ENCODE measurements at regions not wholly inside any gene's neighbourhood (a gene's known extent, or its start where the extent isn't known, plus 50 kb on each side); places are given as distances from the start of the nearest gene placed in this dataset.

DNA sequence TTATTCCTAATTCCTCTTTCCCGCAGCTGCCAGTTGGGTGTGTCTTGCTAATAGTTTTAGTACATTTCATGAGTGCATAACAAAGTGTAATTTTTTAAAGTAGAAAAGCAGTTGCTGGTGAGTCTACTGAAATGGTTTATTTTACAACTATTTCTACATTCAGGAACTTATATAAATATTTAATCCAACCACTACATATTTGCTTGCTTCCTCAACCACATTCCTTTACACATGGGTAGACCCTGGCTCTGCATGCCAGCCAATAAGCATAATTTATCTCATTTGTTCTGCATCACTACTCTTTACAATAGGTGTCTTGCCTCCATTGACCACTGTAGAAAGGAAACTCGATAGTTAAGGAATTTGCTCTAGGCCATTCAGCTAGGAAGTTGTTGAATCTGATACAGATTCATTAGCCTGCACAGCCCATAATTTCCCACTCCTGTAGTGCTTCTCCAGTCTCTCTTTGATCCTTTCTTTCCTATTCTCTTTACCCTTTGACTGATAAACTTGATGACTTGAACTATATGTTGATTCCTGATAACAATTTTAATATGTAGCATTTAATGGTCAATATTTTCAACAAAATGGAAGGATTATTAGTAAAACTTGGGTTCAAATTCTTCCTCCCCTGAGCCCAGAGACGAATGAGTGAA is 342.5 kb upstream of the ACTBL2 start:
- DNase-seq: no peak

DNA sequence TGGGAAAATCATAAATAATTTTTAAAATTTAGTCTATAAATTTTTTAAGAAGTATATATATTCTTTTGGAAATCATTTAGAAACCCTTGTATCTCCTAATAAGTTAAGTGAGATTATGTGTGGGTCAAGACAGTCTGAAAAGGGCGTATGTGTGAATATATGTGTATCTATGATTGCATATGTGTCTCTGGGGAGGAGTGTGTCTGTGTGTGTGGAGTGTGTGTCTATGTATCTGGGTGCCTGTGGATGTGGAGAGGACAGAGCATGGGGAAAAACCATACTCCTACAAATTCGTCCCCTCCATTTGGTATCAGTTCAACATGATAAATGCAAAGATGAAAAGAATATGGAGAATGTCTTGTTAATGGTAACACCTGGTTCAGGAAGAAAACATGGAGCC is 342.0 kb upstream of the ACTBL2 start:
- DNase-seq: no peak

DNA sequence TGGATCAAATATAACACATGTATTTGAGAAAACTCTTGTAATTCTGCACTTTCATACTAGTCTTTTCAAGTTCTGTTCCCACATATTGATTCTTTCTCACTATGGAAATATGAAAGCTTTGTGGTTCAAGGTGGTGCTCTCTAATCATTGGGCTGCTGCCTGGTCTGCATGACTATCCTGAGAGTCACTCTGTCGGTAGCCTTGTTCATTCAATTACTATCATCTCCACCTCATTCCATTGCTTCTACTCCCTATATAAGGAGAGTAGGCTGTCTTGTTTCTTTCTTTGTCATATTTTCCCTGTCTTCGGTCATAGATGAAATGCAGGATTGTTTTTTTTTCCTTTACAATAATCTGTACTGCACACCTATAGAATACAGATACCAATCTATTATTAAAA is 341.4 kb upstream of the ACTBL2 start:
- no peak for DNase-seq

DNA sequence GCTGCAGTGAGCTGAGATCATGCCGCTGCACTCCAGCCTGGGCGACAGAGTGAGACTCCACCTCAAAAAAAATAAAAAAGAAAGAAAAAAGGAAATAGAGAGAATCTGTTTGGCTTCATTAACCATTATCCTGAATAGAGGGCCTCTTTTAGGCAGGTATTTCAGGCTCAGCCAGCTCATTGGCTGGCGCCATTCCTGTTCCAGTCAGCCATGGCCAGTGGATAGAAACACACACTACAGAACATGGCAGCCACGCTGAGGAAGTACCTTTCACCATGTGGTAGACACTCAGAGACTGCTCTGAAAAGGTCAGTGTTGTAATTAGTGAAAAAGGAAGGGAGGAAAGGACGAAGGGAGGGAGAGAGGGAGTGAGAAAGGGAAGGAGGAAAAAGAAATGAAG is 340.0 kb upstream of the ACTBL2 start:
- DNase-seq: no peak

DNA sequence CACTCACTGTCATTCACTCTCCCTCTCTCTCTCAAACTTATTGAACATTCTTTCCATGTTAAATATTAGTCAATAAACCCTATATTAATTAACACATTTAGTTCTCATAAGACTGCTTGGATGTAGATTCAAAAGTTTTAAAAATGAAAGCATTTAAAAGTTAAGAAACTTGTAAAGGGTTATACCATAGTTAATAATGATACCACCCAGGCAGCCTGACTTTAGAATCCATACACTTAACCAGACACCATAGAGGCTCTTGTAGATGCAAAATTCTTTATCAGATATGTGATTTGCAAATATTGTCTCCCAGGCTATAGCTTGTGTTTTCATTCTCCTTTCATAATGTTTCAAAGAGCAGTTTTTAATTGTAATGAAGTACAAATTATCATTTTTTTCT is 335.8 kb upstream of the ACTBL2 start:
- DNase-seq: no peak

DNA sequence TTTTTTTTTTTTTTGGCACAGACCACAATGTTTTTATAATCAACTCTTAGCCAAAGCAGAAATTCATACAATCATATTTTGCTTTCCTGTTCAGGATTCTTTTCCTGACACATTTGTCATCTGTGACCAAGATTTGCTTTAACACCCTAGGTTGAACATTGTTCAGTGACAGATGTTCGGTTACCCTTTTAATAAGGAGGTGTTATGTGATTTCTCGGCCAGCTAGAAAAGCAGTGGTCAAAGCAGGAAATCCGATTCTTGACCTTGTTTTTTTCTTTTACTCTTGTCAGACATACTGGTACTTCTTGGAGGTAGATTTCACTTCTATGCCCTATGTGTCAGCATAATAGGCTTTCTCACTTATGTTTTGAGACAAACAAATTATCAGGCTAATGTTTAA is 335.3 kb upstream of the ACTBL2 start:
- DNase-seq: no peak

DNA sequence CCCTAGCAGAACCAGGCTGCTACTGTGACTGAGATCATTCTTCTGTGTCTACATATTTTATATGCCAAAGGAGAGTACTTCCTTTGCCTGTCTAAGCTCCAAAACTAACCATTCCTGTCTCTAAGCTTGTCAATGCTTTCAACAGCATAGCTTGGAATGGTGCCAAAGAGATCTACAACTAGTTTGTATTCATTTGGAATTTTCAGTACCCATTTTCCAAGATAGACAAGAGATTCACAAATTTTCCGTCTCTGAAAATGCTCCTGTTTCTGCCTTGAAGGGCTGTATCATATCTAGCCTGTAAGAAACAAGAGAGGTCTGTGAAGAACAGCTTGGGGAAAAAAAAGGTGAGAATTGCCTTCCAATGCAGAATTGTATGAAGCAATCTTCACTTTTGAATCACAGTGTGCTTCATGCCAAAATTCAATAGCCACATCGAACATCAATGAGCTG is 334.4 kb upstream of the ACTBL2 start:
- no peak for DNase-seq

DNA sequence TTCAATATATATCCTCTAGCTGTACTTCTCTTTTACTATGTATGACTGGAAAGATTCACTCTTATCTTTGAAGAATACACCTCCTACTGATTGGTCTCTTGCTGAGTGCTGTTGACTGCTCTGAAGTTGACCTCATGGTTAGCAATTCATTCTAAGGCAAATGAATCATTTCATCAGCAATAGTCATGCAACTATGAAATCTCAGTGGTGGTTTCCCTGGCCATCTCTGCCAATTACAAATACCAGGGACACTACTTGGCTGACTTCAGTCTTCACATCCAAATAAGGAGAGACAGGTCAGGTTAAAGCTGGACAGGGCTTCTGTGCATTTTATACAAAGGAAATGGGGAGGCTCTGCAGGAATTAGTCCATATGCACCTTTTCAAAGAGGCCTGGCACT is 333.5 kb upstream of the ACTBL2 start:
- no peak for DNase-seq

DNA sequence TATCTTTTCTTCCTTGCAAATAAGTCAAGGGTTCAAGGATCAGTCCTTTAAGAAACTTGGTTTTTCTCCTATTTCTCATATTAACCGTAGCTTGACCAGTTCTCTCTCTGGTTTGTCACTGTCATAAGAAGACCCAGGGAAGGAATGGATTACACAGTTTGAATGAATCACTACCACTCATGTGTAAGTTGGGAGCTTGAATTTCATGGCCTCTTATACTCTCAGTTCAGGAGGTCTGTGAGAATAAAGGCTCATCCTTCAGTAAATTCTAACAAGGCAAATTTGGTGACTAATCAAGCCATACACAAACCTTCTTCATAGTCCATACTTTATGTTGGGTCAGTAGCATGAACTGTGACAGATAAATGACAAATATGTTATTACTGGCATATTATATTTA is 323.1 kb upstream of the ACTBL2 start:
- DNase-seq: no peak

DNA sequence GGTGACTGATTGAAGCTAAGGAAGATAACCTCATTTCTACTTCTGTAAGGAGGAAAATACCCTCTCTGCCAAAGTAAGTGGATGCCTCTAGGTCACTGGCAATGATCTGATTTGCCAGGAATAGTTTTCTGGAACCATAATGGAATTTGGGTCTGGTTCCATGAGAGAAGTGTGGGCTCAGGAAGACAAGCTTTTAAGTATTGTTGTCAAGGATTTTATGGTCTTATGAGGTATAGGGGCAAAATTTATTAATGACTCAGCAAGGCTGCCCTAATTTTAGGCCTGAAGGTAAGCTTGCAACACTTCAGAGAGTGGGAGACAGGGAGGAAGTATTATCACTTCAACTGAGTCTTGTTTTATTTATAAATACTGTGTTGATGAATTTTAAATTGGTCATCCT is 322.6 kb upstream of the ACTBL2 start:
- no peak for DNase-seq

DNA sequence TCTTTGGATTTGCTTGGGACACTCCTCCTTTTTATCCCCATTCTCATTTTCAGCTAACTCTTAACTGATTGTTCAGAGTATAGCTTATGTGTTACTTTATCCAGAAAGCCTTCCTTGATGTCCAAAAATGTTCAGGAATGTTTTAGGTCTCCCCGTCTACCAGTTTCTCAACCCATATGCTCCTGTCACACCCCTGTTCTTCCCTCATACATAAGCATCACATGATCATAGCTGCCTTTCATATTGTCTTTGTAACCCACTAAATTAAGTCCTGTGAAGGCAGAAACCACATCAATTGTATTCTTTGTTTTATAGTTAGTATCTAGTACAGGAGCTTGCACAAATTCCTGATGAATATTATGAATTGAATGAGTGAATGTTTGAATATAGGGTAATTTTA is 321.9 kb upstream of the ACTBL2 start:
- DNase-seq: no peak

DNA sequence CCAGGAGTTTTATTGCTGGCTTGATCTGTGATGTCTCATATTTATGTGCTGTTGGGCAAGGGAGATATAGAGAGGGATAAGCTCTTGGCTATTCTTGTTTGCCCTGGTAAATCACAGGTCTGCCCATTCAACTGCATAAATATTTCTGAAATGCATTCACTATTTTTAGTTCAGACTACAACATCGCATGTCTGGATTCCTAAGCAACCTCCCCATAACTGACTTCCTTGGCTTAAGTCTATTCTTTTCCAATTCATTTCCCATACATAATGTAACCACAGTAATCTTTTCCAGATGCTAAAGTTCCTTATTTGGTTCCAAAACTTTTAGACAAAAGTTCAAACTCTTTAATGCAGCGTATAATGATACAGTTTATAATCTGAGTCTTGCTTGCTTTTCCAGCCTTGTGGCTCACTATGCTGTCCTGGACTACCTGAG is 321.4 kb upstream of the ACTBL2 start:
- no peak for DNase-seq

DNA sequence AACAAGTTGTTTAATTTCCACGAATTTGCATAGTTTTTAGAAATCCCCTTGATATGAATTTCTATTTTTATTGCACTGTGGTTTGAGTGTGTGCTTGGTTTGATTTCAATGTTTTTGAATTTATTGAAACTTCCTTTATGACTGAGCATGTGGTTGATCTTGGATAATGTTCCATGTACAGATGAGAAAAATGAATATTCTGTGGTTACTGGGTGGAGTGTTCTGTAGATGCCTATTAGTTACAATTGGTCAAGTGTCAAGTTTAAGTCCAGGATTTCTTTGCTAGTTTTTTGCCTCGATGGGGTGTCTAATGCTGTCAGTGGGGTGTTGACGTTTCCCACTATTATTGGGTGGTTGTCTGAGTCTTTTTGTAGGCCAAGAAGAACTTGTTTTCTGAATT is 319.5 kb upstream of the ACTBL2 start:
- no peak for DNase-seq

DNA sequence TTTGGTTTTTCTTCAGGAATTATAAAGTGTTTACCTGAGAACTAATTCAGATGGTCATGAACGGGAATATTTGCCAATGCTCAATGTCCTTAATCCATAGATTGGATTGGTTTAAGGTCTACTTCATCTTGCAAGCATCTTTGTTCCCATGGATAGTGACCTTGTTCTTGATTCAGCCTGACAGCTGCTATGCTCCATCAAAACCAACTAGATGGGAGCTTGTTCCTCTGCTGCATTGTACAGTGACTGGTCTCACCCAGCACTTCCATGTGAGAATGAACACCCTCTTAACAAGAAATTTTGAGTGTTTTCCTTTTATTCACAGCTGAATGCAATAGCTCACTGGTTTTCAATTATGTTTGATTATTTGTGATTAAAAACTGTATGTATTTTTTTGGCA is 312.6 kb upstream of the ACTBL2 start:
- DNase-seq: no peak

DNA sequence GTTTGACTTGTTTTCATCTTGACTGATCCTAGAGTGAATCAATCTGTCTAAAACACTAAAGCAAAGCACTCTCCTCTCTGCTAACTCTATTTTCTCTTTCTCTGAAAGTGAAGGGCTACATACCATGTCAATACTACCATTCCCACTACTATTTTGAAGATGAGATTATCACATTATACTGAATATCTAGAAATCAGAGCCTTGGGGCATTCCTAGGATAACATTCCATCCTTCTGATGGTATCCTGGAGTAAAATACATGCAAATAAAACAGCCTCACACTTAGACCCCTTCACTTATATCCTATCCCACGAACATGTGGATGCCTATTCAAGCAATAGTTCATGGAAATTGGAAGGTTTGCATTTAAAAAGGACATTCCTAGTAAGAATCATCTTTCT is 309.3 kb upstream of the ACTBL2 start:
- DNase-seq: no peak

DNA sequence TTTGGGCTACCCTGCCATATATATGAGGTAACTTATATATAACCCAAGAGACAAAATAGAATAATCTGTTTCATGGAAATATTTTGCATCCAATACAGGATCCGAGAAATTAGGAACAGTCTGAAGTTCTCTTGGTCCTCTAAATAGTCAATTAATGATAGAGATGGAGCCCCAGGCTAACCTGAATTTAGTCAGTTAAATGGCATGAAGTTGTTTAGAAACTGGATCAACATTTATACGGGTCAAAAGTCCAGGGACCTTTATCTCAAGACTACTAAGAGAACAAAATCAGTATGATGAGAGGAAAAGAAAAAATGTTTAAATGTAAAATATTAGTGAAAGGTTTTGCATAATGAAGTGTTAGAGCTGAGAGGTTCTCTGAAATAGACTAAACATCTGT is 303.3 kb upstream of the ACTBL2 start:
- DNase-seq: no peak

DNA sequence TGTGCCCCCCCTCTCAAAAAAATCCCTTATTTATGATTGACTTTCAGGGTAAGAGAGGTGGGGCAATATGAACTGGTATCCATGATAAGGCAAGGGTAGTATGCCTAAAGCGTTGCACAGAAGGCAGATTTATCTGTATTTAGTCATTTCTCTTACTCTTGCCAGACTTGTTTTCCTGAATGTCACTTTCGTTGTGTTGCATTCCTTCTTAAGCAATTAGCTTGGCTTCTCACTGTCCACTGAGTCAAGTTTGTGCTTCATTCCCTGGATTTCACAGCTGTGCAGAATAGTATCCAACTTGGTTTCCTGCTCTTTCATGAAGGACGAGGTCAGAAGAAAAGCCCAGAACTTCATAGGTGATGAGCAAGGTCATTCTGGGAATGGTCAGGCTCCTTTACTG is 301.5 kb upstream of the ACTBL2 start:
- DNase-seq: no peak

DNA sequence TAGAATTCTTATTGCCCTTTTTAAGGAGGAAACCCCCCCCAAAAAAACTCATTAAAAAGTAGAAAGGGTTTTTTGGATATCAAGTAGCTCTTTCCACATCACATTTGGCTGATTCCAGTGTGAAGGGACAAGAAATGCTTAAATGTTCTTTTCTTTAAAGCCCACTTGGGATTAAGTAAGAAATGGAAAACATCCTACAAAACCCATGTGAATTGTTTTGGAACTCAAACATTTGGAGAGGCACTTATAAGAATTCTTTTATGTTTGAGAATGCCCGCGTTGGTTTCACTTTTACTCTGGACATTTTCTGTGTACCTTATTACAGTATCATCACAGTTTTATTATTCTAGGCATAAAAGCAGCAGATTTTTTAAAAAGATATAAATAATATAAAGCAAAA is 301.1 kb upstream of the ACTBL2 start:
- no peak for DNase-seq

DNA sequence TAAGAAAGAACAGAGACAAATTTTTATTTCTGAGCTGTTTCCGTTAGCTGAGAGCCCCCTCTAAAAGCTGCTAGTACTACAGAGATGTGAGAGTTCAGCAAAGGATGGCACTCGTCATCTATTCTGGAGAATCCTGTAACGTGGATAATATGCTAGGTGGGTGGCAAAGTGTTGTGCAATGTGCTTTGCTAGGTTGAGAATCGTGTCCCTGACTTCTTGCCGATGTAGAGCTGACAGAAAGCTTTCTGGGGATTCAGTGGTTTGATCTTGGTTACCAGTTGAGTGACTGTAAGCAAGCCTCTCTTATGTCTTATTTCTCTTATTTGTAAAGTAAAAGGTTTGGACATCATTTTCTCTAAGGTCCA is 298.3 kb upstream of the ACTBL2 start:
- DNase-seq: no peak

DNA sequence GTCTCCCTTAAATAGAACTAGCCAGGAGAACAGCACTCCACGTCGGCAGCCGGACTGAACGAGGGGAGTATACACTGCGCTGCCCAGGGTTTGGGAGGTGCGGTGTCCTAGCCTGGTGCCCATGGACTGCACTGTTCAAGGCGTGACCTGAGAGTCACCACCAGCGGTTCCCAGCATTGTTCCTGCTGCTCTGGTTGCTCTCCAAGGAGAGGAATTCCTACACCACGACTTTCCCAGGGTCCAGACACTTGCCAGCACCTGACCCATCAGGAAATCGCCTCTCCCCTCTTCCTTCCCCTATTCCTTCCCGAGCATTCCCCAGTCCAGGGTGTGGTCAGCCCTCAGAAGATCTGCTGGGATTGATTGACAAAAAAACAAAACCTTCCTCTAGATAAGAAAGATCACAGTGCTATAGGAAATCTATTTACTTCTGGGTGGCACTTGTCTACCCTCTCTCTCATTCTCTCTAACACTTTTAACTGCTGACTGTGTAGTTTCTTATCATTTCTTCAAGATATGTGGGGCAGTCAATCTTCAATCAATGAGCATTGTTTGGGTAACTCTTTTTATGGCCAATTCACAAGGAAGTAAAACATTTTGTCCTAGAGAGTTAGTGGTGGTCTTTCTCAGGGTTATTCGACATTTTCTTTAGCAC is 297.8 kb upstream of the ACTBL2 start:
- DNase-seq: no peak

DNA sequence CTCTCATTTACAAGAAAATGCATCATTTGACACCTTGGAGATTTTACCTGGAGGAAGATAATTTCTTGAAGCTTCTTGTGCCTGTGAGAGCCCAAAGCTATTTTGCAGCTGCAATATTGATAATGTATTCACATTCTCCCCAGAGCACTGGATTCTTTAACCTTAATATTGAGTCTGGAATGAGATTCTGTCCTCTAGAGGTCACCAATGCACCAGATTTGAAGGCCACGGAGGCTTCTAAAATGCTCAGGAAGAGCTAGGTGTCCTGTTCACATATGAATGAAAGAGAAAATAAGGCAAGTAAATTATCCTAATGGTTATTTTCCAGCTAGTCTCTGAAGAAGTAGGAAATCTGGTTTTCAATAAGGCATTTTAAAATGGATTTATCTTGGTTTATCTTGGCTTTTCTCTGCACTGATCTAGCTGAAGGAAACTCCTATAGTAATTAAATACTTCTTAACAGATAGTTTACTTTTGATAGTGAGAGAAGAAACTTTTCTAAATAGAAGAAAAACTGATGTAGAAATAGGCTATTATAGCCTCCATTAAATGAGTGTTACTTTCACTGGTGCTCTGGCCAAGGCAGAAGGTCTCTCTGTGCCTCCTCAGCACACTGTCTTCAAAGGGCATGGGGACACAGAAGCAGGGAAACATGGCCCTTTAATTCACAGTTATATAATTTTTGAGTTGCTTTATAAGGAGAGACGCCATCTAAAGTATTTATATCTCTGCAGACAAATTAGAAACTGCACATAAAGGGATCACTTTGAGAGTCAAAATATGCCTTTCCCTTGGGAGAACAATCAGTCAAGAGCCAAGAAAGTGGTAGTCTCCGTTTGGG is 297.0 kb upstream of the ACTBL2 start:
- peak in 1 of 2 experiments; percentile 13 for DNase-seq

DNA sequence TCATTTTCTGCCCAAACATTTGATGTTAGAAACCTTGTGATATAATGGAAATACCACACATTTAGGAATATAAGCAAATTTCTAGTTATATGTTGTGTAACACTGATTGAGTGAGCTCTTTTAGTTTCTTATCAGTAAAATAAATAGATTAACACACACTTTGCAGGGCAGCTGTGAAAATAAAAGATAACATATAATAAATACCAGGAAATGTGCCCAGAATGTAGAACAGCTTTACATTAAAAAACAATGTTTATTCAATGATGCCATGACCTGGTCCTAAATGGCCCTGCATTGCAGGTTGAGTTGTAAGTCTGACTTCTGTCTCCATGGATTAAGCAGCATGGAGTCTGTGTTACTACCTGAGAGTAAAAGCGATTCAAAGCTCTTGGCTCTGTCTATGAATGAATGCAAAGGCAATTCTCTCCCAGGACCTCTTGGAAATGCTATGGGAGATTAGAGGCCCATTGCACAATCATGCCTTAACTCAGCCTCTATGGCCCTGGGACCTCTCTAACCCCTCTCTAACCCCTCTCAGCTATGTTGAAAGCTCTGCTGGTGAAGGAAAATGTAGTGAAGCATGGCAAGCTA is 296.0 kb upstream of the ACTBL2 start:
- no peak for DNase-seq

DNA sequence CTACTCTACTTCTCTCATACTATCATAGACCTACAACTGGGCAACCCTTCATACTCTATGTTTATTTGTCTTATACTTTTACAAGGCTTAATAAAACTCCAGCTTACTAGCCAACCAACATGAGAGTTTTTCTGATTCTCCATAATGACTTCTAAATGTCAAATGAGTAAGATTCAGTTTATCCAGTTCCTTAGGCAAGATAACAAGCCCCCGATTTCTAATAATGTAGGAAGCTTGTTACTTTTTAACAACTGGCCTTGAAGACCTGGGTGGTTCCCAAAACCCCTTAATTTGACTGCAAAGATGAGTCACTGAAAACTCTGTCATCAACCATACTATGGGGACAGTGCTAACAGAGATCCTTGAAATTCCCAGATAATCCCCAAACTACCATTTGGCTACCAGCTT is 294.6 kb upstream of the ACTBL2 start:
- DNase-seq: no peak

DNA sequence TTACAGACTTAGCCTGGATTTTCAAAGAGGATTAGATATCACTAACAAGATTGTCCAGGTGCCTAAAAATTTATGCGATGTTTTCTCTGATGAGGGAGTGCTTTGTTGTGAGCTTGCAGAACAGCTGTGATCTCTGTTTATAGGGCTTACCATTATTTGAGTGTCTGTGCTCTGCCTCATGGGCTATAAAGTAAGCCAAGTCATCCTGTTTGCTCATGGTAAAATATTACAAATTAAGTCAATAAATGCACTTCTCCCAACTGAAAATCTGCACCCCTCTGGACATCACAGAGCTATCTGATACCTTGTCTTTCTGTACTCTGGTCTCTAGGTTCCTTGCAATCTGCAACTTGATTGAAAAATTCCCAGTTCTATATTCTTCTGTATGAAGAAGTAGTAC is 293.4 kb upstream of the ACTBL2 start:
- DNase-seq: no peak

All from activated CD4-positive, alpha-beta T cell treated with anti-CD3 and anti-CD28 coated beads, Interleukin-2, amount 50 U/mL, for 48 hours (primary cell).